Transverse colon (tissue), 4 donors: ENCODE measurements at regions not wholly inside any gene's neighbourhood (a gene's known extent, or its start where the extent isn't known, plus 50 kb on each side); places are given as distances from the start of the nearest gene placed in this dataset.

ENCODE experiments used
- POLR2A ChIP-seq: fragments of 450-650 bp; IDR thresholded peaks from one replicate; pipeline ENCODE4 v1.6.1; 2016; ENCODE audit warnings: antibody characterized with exemption, mild to moderate bottlenecking, moderate library complexity
- POLR2AphosphoS5 ChIP-seq, 3 donors: sonication (generic); formaldehyde crosslinking; IDR thresholded peaks; one replicate each; pipeline ENCODE4 v1.6.1; 2016; ENCODE audit warnings: antibody characterized with exemption in 3 of 3
- TF ChIP-seq, protein P1 (sequence below), 5 experiments: fragments of 200-600 bp in 3 of 5; fragments of 450-650 bp in 2 of 5; sonication (generic) in 3 of 5; IDR thresholded peaks; 1 replicate in 2 of 5; 2 replicates in 3 of 5; pipeline ENCODE4 v1.5.1; 2016 to 2017; ENCODE audit warnings: antibody characterized with exemption in 5 of 5, inconsistent platforms in 3 of 5, mild to moderate bottlenecking in 2 of 5, moderate library complexity in 1 of 5

DNA sequence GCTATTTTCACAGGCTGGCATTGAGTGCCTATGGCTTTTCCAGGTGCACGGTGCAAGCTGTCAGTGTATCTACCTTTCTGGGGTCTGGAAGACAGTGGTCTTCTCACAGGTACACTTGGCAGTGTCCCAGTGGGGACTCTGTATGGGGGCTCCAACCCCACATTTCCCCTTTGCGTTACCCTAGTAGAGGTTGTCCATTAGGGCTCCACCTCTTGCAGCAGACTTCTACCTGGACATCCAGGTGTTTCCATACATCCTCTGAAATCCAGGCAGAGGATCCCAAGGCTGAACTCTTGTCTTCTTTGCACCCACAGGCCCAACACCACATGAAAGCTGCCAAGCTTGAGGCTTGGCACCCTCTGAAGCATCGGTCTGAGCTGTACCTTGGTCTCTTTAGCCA is 735.7 kb upstream of the INTU start:
- TF ChIP-seq, protein P1, sequence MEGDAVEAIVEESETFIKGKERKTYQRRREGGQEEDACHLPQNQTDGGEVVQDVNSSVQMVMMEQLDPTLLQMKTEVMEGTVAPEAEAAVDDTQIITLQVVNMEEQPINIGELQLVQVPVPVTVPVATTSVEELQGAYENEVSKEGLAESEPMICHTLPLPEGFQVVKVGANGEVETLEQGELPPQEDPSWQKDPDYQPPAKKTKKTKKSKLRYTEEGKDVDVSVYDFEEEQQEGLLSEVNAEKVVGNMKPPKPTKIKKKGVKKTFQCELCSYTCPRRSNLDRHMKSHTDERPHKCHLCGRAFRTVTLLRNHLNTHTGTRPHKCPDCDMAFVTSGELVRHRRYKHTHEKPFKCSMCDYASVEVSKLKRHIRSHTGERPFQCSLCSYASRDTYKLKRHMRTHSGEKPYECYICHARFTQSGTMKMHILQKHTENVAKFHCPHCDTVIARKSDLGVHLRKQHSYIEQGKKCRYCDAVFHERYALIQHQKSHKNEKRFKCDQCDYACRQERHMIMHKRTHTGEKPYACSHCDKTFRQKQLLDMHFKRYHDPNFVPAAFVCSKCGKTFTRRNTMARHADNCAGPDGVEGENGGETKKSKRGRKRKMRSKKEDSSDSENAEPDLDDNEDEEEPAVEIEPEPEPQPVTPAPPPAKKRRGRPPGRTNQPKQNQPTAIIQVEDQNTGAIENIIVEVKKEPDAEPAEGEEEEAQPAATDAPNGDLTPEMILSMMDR (IDR thresholded peaks at IDR 0.05) = no peak
- TF ChIP-seq POLR2AphosphoS5 (IDR thresholded peaks at IDR 0.05) (no peak), POLR2A (no peak)
